Caki2 (cell line): ENCODE measurements at regions not wholly inside any gene's neighbourhood (a gene's known extent, or its start where the extent isn't known, plus 50 kb on each side); places are given as distances from the start of the nearest gene placed in this dataset.
A peak's percentile ranks its signal among the peaks of the same experiment; 100 is the strongest.
"Not testable (repeated sequence)": the region's sequence is repeated elsewhere in the genome, so short reads cannot be mapped to it uniquely, and the experiment has no call there.

Experiments used
- DNase-seq: peaks from one replicate; pipeline ENCODE4 v3.0.0-alpha.2; 2015; ENCODE audit warnings: low read depth
- in situ Hi-C: cut with HindIII; loops from 2 replicates; pipeline ENCODE4 v1.10.0; 2016; ENCODE audit warnings: low sequenced_read_pairs, low pct_unique_long_range_greater_than_20kb, mixed read lengths

GRCh38 chr2:8437228-8437948 lies 244.5 kb upstream of the ID2 start:
- in situ Hi-C loops: no loop called here
- DNase-seq: no peak

DNA sequence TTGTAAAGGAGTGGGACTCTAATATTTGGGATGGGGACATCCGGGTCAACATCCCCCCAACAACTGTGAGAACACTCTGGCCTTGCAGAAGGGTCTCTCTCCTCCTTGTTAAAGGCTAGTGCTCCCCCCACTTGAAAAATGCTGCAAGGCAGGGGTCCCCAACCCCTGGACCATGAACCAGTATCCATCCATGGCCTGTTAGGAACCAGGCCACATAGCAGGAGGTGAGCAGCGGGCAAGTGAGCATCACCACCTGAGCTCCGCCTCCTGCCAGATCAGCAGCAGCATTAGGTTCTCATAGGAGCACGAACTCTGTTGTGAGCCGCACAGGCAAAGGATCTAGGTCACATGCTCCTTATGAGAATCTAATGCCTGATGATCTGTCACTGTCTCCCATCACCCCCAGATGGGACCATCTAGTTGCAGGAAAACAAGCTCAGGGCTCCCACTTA lies 243.9 kb upstream of the ID2 start:
- DNase-seq: no peak
- in situ Hi-C loops: no loop called here

DNA sequence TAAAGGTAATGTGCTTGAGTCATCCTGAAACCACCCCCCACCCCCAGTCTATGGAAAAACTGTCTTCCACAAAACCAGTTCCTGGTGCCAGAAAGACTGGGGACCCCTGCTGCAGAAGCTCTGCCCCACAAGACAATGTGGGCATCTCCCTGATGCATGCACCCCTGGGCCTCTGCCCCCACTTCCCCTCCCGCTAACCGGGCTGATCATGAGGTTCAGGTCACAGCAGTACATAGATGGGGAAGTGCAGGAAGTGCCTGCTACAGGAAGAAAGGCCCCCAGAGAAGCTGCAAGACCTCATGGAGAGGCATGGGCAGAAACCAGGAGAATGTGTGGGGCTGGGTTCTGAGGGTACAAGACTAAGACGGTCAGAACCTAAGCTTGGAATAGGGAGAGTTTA lies 243.4 kb upstream of the ID2 start:
- DNase-seq: no peak
- in situ Hi-C loops: no loop called here

DNA sequence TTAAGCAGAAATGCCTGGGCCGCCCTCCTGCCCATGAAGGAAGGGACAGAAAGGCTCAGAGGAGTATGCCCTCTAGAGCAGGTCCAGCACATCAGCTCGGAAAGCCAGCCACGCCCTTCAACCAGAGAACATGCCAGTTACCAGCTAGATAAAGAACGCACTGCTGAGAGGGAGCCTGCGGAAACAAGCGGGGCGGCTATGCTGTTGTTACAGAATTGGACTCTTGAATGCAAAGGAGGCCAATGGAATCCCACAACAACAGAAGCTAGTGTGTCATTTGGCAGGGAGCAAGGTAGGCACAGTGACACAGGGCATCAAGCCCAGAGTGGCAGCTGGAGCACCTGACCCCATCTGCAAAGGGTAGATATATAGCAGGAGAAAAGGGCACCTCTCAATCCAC lies 242.9 kb upstream of the ID2 start:
- in situ Hi-C loops: no loop called here
- DNase-seq: no peak

DNA sequence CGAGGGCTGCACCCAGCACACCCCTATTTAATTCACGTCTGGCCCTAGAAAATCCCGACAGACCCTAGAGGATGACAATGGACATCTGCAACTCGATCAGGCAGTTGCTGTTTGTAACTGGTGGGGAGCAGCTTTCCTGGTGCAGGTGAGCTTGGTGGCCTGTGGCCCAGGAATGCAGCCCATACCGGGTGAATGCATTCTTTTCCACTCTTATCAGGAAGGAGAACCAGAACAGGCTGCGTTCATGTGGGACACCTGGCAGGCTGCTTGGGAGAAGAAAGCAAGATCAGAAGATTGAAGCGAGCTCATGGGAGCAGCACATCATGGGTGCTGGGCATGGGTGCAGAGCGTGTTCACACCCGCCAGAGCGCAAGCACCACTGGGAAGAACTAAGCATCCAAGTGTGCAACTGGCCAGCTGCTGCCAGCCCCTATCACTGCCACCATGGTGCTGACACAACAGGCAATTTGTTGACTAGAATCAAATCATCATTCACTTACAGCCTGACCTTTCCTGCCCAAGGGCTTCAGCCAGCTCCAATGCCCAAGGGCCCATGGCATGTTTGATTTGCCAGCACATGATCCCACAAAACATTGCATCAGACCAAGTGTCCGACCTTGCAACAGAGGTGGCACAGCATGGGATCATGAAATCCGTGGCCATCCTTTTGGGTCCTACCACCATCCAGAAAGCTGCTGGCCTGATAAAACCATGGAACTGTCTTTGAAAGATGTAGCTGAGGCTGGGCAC lies 241.7 kb upstream of the ID2 start:
- no peak for DNase-seq
- in situ Hi-C loops: no loop called here

DNA sequence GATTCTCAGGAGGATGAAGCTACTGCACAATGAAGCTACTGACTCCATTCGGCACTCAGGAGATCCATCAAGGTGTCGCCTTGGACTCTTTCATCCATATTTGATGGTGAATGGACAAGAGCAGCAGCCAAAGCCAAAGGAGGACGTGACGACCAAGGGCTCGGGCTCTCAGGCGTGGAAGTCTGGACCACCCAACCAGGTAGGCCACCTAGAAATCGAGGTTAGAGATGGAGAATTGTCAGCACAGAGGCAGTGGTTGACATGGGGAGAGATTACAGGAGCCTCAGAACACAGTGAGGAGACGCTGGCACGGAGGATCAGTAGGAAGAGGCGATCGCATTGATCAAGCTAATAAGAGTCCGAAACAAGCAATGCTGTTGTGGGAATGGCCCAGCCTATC lies 240.5 kb upstream of the ID2 start:
- DNase-seq: no peak
- in situ Hi-C loops: no loop called here

DNA sequence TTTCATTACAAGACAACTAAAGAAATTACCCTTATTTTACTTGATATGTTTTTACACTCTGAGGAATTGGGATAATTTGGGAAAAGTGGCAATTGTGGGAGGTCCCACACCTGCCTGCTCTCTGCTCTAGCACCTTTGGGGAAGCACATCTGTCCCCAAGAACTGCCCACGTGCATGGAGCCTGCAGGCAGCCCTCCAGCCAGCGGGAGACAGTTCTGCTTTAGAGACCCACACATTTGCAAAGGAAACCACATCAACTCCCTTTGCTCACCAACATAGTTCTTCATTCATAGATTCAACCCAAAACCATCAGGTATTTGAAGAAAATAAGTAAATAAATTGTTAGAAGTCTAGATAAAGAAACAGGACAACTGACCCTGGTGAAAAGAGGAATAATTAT lies 239.9 kb upstream of the ID2 start:
- DNase-seq: no peak
- in situ Hi-C loops: no loop called here

DNA sequence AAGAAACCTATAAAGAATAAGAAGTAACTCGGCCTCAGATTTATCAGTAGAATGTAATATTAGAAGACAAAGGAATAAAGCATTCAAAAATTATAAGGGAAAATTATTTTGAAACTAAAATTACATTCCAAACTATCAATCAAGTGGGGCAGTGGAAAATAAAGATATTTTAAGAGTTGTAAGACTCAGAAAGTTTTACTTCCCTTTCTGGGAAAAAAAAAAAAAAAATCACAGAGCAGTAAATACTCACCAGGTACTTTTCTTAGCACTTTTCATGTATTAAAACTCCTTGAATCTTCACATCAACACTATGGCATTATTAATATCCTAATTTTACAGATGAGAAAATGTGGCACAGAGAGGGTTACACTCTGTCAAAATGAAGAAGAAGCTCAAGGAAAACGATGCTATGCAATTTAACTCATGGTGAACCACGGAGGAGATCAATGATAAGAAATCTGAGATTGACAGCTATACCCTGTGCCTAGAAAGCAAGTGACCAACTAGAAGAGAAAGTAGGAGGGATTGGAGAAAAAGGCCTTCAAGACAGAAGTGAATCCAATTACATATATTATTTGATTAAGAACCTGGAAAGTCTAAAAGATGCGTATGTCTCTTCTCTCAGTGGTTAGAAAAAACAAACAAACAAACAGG lies 238.9 kb upstream of the ID2 start:
- in situ Hi-C loops: no loop called here
- DNase-seq: no peak

GRCh38 chr2:8445580-8445979 lies 236.3 kb upstream of the ID2 start:
- in situ Hi-C loops: no loop called here
- DNase-seq: no peak

DNA sequence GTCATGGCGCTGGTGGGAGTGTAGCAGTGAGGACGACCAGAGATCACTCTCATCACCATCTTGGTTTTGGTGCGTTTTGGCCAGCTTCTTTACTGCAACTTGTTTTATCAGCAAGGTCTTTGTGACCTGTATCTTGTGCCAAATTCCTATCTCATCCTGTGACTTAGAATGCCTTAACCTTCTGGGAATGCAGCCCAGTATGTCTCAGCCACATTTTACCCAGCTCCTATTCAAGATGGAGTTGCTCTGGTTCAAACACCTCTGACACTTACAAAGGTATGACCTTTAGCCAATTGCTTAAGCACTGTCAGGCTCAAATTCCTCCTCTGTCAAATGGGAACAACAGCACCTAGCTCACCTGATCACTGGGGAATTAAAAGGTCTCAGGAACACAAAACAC lies 235.1 kb upstream of the ID2 start:
- DNase-seq, in situ Hi-C loops: not testable (repeated sequence)

GRCh38 chr2:8447610-8448221 lies 234.1 kb upstream of the ID2 start:
- in situ Hi-C loops: no loop called here
- no peak for DNase-seq

- in situ Hi-C loops: no loop called here
- no peak for DNase-seq
These were observed 232.9 kb upstream of the ID2 start for GRCh38 chr2:8448824-8449556.

DNA sequence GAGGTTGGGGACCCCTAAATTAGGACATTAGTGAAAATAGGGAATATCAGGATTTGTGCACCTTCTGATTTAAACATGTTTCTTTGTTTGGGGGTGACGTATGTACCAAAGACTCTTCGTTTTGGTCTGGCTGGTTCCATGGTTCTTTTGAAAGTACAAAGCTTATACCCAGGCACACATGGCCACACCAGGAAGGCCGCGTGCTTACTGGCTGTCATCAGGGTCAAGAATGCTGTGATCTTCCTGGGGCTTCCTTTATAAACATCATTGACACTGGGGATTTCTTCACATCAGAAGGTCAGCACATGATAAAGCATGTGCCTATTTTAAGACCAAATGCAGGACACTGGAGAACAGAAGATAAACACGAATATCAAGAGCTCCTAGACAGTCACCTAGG lies 230.6 kb upstream of the ID2 start:
- no peak for DNase-seq
- in situ Hi-C loops: no loop called here

DNA sequence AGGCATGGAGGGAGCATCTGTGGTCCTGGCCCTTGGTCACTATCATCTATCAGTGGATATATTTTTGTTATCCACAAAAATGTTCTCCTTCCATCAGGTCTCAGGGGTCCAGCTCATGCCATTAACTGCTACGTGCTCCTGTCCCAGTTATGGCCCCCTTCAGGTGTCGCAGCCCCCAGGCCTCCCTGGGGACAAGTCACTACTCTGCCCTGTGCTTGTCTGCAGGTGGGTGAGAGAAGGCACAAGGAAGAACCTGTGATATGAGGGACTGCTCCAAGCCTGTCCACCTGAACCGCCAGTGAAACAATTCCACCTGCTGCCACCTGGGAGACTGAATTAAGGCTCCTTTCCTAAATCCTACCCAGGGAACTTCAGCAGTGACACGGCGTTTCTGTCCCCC lies 229.6 kb upstream of the ID2 start:
- DNase-seq: no peak
- in situ Hi-C loops: no loop called here

DNA sequence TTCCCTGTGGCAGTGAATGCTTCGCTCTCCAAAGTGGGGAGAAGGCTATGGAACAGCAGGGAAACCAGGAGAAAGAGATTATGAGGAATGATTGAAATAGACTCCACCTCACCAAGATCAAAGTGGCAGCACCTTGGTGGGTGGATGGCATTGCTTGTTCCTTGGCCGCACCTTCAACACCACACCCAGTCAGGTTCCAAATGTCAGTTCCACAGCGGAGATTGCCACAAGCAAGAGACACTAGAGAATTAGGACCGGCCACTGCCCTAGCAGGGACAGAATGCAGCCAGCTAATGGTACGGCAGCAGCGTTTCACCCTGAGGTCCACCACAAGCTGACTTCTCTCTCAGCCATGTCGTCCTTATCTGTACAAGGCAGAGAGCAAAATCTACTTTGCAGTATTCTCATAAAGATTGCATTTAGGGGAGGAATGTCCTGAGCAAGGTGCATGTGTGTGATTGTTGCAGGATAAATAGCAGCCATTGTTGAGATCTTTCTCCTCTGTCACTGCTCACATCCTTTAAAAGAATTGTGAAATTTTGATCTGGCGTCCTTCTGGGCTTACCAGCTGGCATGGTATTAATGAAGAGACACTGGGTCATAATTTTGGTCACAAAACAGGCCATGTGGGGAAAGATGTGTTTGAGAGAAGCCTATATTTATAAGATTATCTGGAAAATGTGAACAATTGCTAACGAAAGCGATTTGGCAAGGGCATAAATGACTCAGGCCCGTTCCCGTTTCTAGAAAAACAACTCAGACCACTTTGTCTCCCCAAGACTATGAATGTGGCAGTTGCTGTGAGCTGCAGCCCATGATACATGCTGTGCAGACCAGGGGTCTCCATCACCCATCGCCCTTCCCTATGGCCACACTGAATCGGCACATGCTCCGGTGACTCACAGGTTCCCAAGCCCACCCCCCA lies 228.6 kb upstream of the ID2 start:
- no peak for DNase-seq
- in situ Hi-C loops: no loop called here

GRCh38 chr2:8453904-8454302 lies 228.0 kb upstream of the ID2 start:
- peak; percentile 37 for DNase-seq

GRCh38 chr2:8454797-8455196 lies 227.1 kb upstream of the ID2 start:
- in situ Hi-C loops: no loop called here

More at GRCh38 chr2:8453904-8454302, 228.0 kb upstream of the ID2 start:
- in situ Hi-C loops: no loop called here

More at GRCh38 chr2:8454797-8455196, 227.1 kb upstream of the ID2 start:
- DNase-seq: no peak
